PC-3 (cell line): ENCODE measurements at regions not wholly inside any gene's neighbourhood (a gene's known extent, or its start where the extent isn't known, plus 50 kb on each side); places are given as distances from the start of the nearest gene placed in this dataset.

Experiments used
- ATAC-seq: fragments of 200-7000 bp; cut with Tn5 transposase; 2 replicates; pipeline ENCODE4 v1.9.1; 2020; ENCODE audit warnings: mild to moderate bottlenecking, moderate library complexity
- BruUV-seq: library from RNA; stranded (reverse); fragments of 400-500 nt; replicated peaks from 2 replicates; lab custom pipeline; 2021; lab: Mats Ljungman, UMichigan
- CTCF ChIA-PET: fragments of 300-600 bp; sonication (Branson Sonifier 250); formaldehyde crosslinking; loops from one replicate; lab custom pipeline; 2022; ENCODE audit warnings: antibody characterized with exemption; lab: Charles Lee
- POLR2A ChIA-PET: fragments of 300-600 bp; sonication (Branson Sonifier 250); formaldehyde crosslinking; loops from one replicate; lab custom pipeline; 2022; ENCODE audit warnings: antibody characterized with exemption; ENCODE audit not compliant: unreplicated experiment; lab: Charles Lee
- DNase-seq: peaks from one replicate; pipeline ENCODE4 v3.0.0-alpha.2; 2015
- H2AFZ ChIP-seq: fragments of 300-600 bp; sonication (generic); 2 replicates; pipeline ENCODE4 v1.6.0; 2016; ENCODE audit warnings: antibody characterized with exemption, low read length
- H3F3A ChIP-seq: fragments of 300-600 bp; sonication (generic); one replicate; pipeline ENCODE4 v1.6.0; 2017; ENCODE audit warnings: antibody characterized with exemption, low read length, control low read depth, mild to moderate bottlenecking; ENCODE audit not compliant: unreplicated experiment
- H3K27ac ChIP-seq: fragments of 300-600 bp; sonication (generic); 2 replicates; pipeline ENCODE4 v1.5.1; 2016; ENCODE audit warnings: mild to moderate bottlenecking, low read length
- H3K27me3 ChIP-seq: fragments of 300-600 bp; sonication (generic); 2 replicates; pipeline ENCODE4 v1.6.1; 2016; ENCODE audit warnings: low read length, mixed read lengths
- H3K36me3 ChIP-seq: fragments of 300-600 bp; sonication (generic); 2 replicates; pipeline ENCODE4 v1.6.1; 2016; ENCODE audit warnings: low read depth, mixed run types, low read length, mixed read lengths
- H3K4me1 ChIP-seq: fragments of 300-600 bp; sonication (generic); 2 replicates; pipeline ENCODE4 v1.5.1; 2016; ENCODE audit warnings: low read length; ENCODE audit not compliant: insufficient read depth
- H3K4me2 ChIP-seq: fragments of 300-600 bp; sonication (generic); 2 replicates; pipeline ENCODE4 v1.6.0; 2016; ENCODE audit warnings: low read length
- H3K4me3 ChIP-seq: fragments of 300-600 bp; sonication (generic); 2 replicates; pipeline ENCODE4 v1.5.1; 2016; ENCODE audit warnings: mild to moderate bottlenecking, low read length, mixed read lengths
- H3K79me2 ChIP-seq: fragments of 300-600 bp; sonication (generic); 2 replicates; pipeline ENCODE4 v1.6.1; 2017; ENCODE audit warnings: low read length, mixed read lengths
- H3K9ac ChIP-seq: fragments of 300-600 bp; sonication (generic); 2 replicates; pipeline ENCODE4 v1.6.0; 2016; ENCODE audit warnings: mild to moderate bottlenecking, low read length
- H3K9me2 ChIP-seq: fragments of 300-600 bp; sonication (generic); replicated peaks from 2 replicates; pipeline ENCODE4 v1.6.1; 2016; ENCODE audit warnings: mixed run types, low read length, mixed read lengths
- H3K9me3 ChIP-seq: fragments of 300-600 bp; sonication (generic); 2 replicates; pipeline ENCODE4 v1.6.1; 2016; ENCODE audit warnings: low read length, mixed read lengths
- H4K20me1 ChIP-seq: fragments of 300-600 bp; sonication (generic); 2 replicates; pipeline ENCODE4 v1.6.1; 2016; ENCODE audit warnings: low read length, mixed read lengths
- EZH2 ChIP-seq: fragments of 300-600 bp; sonication (generic); IDR thresholded peaks from one replicate; pipeline ENCODE4 v1.6.1; 2017; ENCODE audit warnings: antibody characterized with exemption, mild to moderate bottlenecking, low read length; ENCODE audit not compliant: unreplicated experiment
- EZH2phosphoT487 ChIP-seq: fragments of 300-600 bp; sonication (generic); IDR thresholded peaks from 2 replicates; pipeline ENCODE4 v1.6.1; 2018; ENCODE audit warnings: mild to moderate bottlenecking, antibody characterized with exemption, low read length, borderline replicate concordance
- intact Hi-C: fragments of 100-400 bp; cut with micrococcal nuclease; formaldehyde crosslinking; loops from 2 replicates; pipeline ENCODE4 v1.9.0; 2023
- TF ChIP-seq, protein P1 (sequence below): fragments of 300-600 bp; sonication (generic); conservative IDR thresholded peaks from 2 replicates; pipeline ENCODE4 v1.5.1; 2017; ENCODE audit warnings: antibody characterized with exemption, low read depth, mild to moderate bottlenecking, low read length

- Histone ChIP-seq H3K27me3 (no peaks in the 10 kb centered on the region), H3K79me2 (no peaks in the 10 kb centered on the region), H3K4me1 (0 out of 2 replicates have a peak, but pooled peaks cover 5% of the 10 kb centered on the region), H3K4me3 (no peak overlapping the region), H3K27ac (no peak overlapping the region), H3K9ac (no peak overlapping the region), H3K9me2 (no peaks in the 10 kb centered on the region), H3K36me3 (no peaks in the 10 kb centered on the region), H3K4me2 (no peak overlapping the region), H2AFZ (no peak overlapping the region), H3F3A (no peaks in the 10 kb centered on the region), H3K9me3 (no peaks in the 10 kb centered on the region), H4K20me1 (no peaks in the 10 kb centered on the region)
- TF ChIP-seq EZH2 = no peak
- TF ChIP-seq, protein P1, sequence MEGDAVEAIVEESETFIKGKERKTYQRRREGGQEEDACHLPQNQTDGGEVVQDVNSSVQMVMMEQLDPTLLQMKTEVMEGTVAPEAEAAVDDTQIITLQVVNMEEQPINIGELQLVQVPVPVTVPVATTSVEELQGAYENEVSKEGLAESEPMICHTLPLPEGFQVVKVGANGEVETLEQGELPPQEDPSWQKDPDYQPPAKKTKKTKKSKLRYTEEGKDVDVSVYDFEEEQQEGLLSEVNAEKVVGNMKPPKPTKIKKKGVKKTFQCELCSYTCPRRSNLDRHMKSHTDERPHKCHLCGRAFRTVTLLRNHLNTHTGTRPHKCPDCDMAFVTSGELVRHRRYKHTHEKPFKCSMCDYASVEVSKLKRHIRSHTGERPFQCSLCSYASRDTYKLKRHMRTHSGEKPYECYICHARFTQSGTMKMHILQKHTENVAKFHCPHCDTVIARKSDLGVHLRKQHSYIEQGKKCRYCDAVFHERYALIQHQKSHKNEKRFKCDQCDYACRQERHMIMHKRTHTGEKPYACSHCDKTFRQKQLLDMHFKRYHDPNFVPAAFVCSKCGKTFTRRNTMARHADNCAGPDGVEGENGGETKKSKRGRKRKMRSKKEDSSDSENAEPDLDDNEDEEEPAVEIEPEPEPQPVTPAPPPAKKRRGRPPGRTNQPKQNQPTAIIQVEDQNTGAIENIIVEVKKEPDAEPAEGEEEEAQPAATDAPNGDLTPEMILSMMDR = no peak
- TF ChIP-seq EZH2phosphoT487 = no peak
- ChIA-PET CTCF (no interaction called here), POLR2A (no interaction called here)
- DNase-seq (no peak), ATAC-seq (no peak)
- BruUV-seq = no TSS peak
- intact Hi-C loops = no loop called here
These were observed 151.7 kb downstream of the ERMARD start for GRCh38 chr6:169903122-169903521.

DNA sequence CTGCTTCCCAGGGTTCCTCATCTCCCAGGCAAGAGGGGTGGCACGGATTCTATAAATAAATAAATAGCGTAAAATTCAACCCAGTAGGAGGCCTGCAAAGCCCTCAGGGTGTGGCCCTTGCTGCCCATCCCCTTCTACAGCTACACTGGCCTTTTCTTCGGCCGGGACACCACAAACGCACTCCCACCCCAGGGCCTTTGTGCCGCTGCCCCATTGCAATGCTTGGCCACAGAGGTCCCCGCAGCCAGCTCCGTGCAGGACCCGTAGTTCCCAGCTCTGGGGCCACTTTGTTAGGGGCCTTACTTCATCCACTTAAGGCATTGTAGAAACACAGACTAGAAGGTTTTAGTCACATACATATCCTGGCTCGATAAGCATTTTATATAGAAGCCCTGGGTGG is 151.2 kb downstream of the ERMARD start:
- POLR2A ChIA-PET = no interaction called here
- no peaks in the 10 kb centered on the region for H3K9me2 ChIP-seq
- no peaks in the 10 kb centered on the region for H3K79me2 ChIP-seq
- no peak overlapping the region for H3K4me3 ChIP-seq
- H2AFZ ChIP-seq = no peak overlapping the region
- DNase-seq (no peak), ATAC-seq (no peak)
- no peak overlapping the region for H3K9ac ChIP-seq
- no peaks in the 10 kb centered on the region for H3K36me3 ChIP-seq
- no TSS peak for BruUV-seq
- no peak overlapping the region for H3K27ac ChIP-seq
- H3K27me3 ChIP-seq = no peaks in the 10 kb centered on the region
- TF ChIP-seq EZH2phosphoT487 (no peak), EZH2 (no peak)
- TF ChIP-seq, protein P1 = no peak
- CTCF ChIA-PET = no interaction called here
- intact Hi-C loops = no loop called here
- no peaks in the 10 kb centered on the region for H4K20me1 ChIP-seq
- 0 out of 2 replicates have a peak, but pooled peaks cover 5% of the 10 kb centered on the region for H3K4me1 ChIP-seq
- H3F3A ChIP-seq = no peaks in the 10 kb centered on the region
- H3K4me2 ChIP-seq = no peak overlapping the region
- no peaks in the 10 kb centered on the region for H3K9me3 ChIP-seq

GRCh38 chr6:169902070-169902469 is 150.6 kb downstream of the ERMARD start:
- Histone ChIP-seq H3K4me1 (0 out of 2 replicates have a peak, but pooled peaks cover 5% of the 10 kb centered on the region), H3K27ac (no peak overlapping the region), H3K36me3 (no peaks in the 10 kb centered on the region), H3K9ac (no peak overlapping the region), H3K27me3 (no peaks in the 10 kb centered on the region), H3K4me2 (no peak overlapping the region), H3F3A (no peaks in the 10 kb centered on the region), H3K9me3 (no peaks in the 10 kb centered on the region), H2AFZ (no peak overlapping the region), H4K20me1 (no peaks in the 10 kb centered on the region), H3K79me2 (no peaks in the 10 kb centered on the region), H3K9me2 (no peaks in the 10 kb centered on the region), H3K4me3 (no peak overlapping the region)
- ChIA-PET CTCF (no interaction called here), POLR2A (no interaction called here)
- ATAC-seq (no peak), DNase-seq (no peak)
- TF ChIP-seq EZH2 = no peak
- no peak for TF ChIP-seq EZH2phosphoT487
- TF ChIP-seq, protein P1 = no peak
- BruUV-seq = no TSS peak
- intact Hi-C loops = no loop called here
